Stimulated activated CD4-positive, alpha-beta T cell treated with anti-CD3 and anti-CD28 coated beads, Interleukin-12 subunit alpha, Interleukin-12 subunit beta, amount 100 ng/mL, for 48 hours (primary cell): ENCODE measurements at regions not wholly inside any gene's neighbourhood (a gene's known extent, or its start where the extent isn't known, plus 50 kb on each side); places are given as distances from the start of the nearest gene placed in this dataset.
"Not testable (repeated sequence)": the region's sequence is repeated elsewhere in the genome, so short reads cannot be mapped to it uniquely, and the experiment has no call there.

Experiments used
- DNase-seq, 3 donors: peaks; one replicate each; pipeline ENCODE4 v3.0.0-alpha.2; 2020; ENCODE audit warnings: low read depth in 2 of 3, low spot score in 1 of 3

GRCh38 chr3:5678248-5678647 lies 490.7 kb downstream of the EDEM1 start:
- DNase-seq, result no peak

GRCh38 chr3:5678844-5679243 lies 491.3 kb downstream of the EDEM1 start:
- DNase-seq, result no peak

- no peak for DNase-seq
These were observed 499.7 kb downstream of the EDEM1 start for GRCh38 chr3:5687230-5687629.

GRCh38 chr3:5690490-5690889 lies 503.0 kb downstream of the EDEM1 start:
- no peak for DNase-seq

GRCh38 chr3:5690904-5691532 lies 503.5 kb downstream of the EDEM1 start:
- no peak for DNase-seq

GRCh38 chr3:5692446-5692845 lies 504.9 kb downstream of the EDEM1 start:
- DNase-seq, result no peak

- DNase-seq, result no peak
These were observed 506.8 kb downstream of the EDEM1 start for GRCh38 chr3:5694266-5694665.

GRCh38 chr3:5698851-5699250 lies 511.3 kb downstream of the EDEM1 start:
- DNase-seq, result no peak

- DNase-seq, result no peak
These were observed 511.8 kb downstream of the EDEM1 start for GRCh38 chr3:5699313-5699712.

GRCh38 chr3:5699811-5700210 lies 512.3 kb downstream of the EDEM1 start:
- DNase-seq, result no peak

GRCh38 chr3:5701005-5701404 lies 513.5 kb downstream of the EDEM1 start:
- DNase-seq, result not testable (repeated sequence)

GRCh38 chr3:5707794-5708193 lies 520.3 kb downstream of the EDEM1 start:
- DNase-seq, result no peak

- DNase-seq, result no peak
These were observed 522.2 kb downstream of the EDEM1 start for GRCh38 chr3:5709714-5710113.

- no peak for DNase-seq
These were observed 523.2 kb downstream of the EDEM1 start for GRCh38 chr3:5710718-5711117.

- no peak for DNase-seq
These were observed 529.7 kb downstream of the EDEM1 start for GRCh38 chr3:5717254-5717653.

- DNase-seq, result not testable (repeated sequence)
These were observed 532.2 kb downstream of the EDEM1 start for GRCh38 chr3:5719668-5720067.

- no peak for DNase-seq
These were observed 538.3 kb downstream of the EDEM1 start for GRCh38 chr3:5725801-5726200.

GRCh38 chr3:5726621-5727020 lies 539.1 kb downstream of the EDEM1 start:
- DNase-seq, result no peak

- DNase-seq, result no peak
These were observed 540.4 kb downstream of the EDEM1 start for GRCh38 chr3:5727743-5728484.

- DNase-seq, result no peak
These were observed 542.3 kb downstream of the EDEM1 start for GRCh38 chr3:5729852-5730251.

GRCh38 chr3:5731100-5731499 lies 543.6 kb downstream of the EDEM1 start:
- DNase-seq, result no peak

GRCh38 chr3:5732081-5732480 lies 544.6 kb downstream of the EDEM1 start:
- DNase-seq, result no peak

- DNase-seq, result no peak
These were observed 546.5 kb downstream of the EDEM1 start for GRCh38 chr3:5733995-5734394.
